IMR-90 (cell line): ENCODE measurements at regions not wholly inside any gene's neighbourhood (a gene's known extent, or its start where the extent isn't known, plus 50 kb on each side); places are given as distances from the start of the nearest gene placed in this dataset.

ENCODE experiments used
- BHLHE40 ChIP-seq: fragments of 150-350 bp; IDR thresholded peaks from 2 replicates; pipeline ENCODE4 v1.6.1; 2016; ENCODE audit warnings: mild to moderate bottlenecking, low read depth, low read length
- CEBPB ChIP-seq: IDR thresholded peaks from 2 replicates; pipeline ENCODE4 v1.6.1; 2012; ENCODE audit warnings: low read depth, low read length, improper control_type of control experiment
- CHD1 ChIP-seq: IDR thresholded peaks from 2 replicates; pipeline ENCODE4 v1.6.1; 2012; ENCODE audit warnings: low read depth, low read length, improper control_type of control experiment
- CTCF ChIP-seq: conservative IDR thresholded peaks from 2 replicates; pipeline ENCODE4 v1.5.1; 2012; ENCODE audit warnings: mild to moderate bottlenecking, low read depth, low read length, improper control_type of control experiment
- ELK1 ChIP-seq: fragments of 150-350 bp; IDR thresholded peaks from 2 replicates; pipeline ENCODE4 v1.6.1; 2016; ENCODE audit warnings: low read depth, mild to moderate bottlenecking, low read length, moderate library complexity, borderline replicate concordance
- FOS ChIP-seq: fragments of 150-350 bp; IDR thresholded peaks from 2 replicates; pipeline ENCODE4 v1.6.1; 2016; ENCODE audit warnings: low read depth, low read length
- MAFK ChIP-seq: IDR thresholded peaks from 2 replicates; pipeline ENCODE4 v1.6.1; 2012; ENCODE audit warnings: low read depth, low read length, improper control_type of control experiment
- MAZ ChIP-seq: IDR thresholded peaks from 2 replicates; pipeline ENCODE4 v1.6.1; 2012; ENCODE audit warnings: low read depth, mild to moderate bottlenecking, low read length, improper control_type of control experiment, moderate library complexity, borderline replicate concordance
- MXI1 ChIP-seq: IDR thresholded peaks from 2 replicates; pipeline ENCODE4 v1.6.1; 2012; ENCODE audit warnings: low read depth, mild to moderate bottlenecking, low read length, moderate library complexity, borderline replicate concordance
- NFE2L2 ChIP-seq: fragments of 150-350 bp; IDR thresholded peaks from 2 replicates; pipeline ENCODE4 v1.6.1; 2016; ENCODE audit warnings: low read depth, mild to moderate bottlenecking, low read length
- POLR2A ChIP-seq: IDR thresholded peaks from 2 replicates; pipeline ENCODE4 v1.6.1; 2012; ENCODE audit warnings: mild to moderate bottlenecking, low read depth, low read length
- RAD21 ChIP-seq: IDR thresholded peaks from 2 replicates; pipeline ENCODE4 v1.6.1; 2012; ENCODE audit warnings: low read length, improper control_type of control experiment
- RCOR1 ChIP-seq: IDR thresholded peaks from 2 replicates; pipeline ENCODE4 v1.6.1; 2012; ENCODE audit warnings: mild to moderate bottlenecking, low read length, improper control_type of control experiment; ENCODE audit not compliant: insufficient replicate concordance
- RFX5 ChIP-seq: IDR thresholded peaks from 2 replicates; pipeline ENCODE4 v1.8.0; 2012; ENCODE audit warnings: low read depth, mild to moderate bottlenecking, low read length, moderate library complexity

- TF ChIP-seq CTCF (no peak), POLR2A (no peak), CEBPB (no peak), FOS (no peak), NFE2L2 (no peak), MAZ (no peak), CHD1 (no peak), ELK1 (no peak), RAD21 (no peak), MAFK (no peak), RCOR1 (no peak), MXI1 (no peak), RFX5 (no peak), BHLHE40 (no peak)
Observed at GRCh38 chr22:34761111-34761510, 304.8 kb upstream of the ISX start.
